GM21737 (cell line): ENCODE measurements at regions not wholly inside any gene's neighbourhood (a gene's known extent, or its start where the extent isn't known, plus 50 kb on each side); places are given as distances from the start of the nearest gene placed in this dataset.

Experiments
- ATAC-seq: cut with Tn5 transposase; IDR thresholded peaks from one replicate; pipeline ENCODE4 v1.9.1; 2021; ENCODE audit warnings: mild to moderate bottlenecking, moderate library complexity; ENCODE audit not compliant: unreplicated experiment

DNA sequence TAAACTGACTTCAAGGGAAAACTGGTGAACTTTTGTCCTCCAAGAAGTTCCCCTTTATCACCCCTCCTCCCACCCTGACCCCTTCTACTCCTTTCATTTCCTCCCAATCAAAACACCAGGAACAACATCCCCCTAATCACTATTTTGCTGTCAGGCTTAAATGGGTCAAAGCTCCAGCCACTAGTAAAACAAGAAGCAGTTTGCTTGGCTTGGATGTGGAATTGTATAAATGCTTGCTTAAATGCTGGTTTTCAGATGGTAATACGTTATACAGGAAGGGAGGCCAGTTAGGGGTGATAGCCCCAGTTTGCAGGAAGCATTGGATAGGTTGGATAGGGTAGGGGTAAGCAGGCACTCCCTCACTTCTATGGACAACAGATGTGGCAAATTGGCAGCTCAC, 473.6 kb downstream of the AGTPBP1 start:
- no peak for ATAC-seq

DNA sequence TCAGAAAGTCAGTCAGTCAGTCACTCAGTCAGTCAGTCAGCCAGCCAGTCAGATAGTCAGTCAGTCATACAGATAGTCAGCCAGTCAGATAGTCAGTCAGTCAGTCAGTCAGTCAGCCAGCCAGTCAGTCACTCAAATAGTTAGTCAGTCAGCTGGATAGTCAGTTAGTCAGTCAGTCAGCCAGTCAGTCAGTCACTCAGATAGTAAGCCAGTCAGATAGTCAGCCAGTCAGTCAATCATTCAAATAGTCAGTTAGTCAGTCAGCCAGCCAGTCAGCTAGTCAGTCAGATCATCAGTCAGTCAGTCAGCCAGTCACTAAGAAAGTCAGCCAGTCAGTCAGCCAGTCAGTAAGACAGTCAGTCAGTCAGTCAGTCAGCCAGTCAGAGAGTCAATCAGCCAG, 477.1 kb downstream of the AGTPBP1 start:
- ATAC-seq: no peak

DNA sequence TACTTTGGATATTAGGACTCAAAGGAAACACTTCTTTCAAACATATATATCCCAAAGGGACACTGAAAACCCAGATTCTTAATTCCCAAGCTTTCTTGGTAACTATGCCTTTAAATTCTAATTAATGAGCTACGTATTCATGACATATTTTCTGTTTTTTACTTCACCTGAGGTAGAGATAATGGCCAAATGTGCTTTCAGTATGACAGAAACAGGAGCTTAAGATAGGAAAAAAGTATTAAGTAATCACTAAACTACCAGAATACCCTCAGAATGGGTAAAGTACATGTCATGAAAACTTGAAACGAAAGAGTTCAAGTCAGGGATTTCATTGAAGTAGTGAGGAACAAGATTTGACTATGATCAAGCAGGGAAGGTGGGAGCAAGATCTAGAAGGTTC, 478.5 kb downstream of the AGTPBP1 start:
- no peak for ATAC-seq

DNA sequence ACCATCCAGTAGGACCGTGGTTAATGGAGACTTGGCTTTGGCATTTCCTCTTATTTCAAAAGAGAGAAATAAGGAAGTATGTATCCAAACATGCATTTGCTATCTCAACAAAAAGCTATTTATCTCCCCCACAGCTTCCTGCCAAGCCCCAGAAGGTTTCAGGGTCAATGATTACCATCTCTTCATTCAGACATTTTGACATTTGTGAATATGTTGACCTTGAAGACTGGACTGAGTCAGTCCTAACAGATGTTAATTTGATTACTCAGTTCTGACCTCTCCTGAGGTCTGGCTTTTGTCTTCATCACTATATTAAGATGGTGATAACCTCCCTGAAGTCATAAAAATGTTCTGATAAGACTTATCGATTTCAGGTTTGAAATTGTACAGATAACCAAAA, 479.4 kb downstream of the AGTPBP1 start:
- ATAC-seq: no peak

DNA sequence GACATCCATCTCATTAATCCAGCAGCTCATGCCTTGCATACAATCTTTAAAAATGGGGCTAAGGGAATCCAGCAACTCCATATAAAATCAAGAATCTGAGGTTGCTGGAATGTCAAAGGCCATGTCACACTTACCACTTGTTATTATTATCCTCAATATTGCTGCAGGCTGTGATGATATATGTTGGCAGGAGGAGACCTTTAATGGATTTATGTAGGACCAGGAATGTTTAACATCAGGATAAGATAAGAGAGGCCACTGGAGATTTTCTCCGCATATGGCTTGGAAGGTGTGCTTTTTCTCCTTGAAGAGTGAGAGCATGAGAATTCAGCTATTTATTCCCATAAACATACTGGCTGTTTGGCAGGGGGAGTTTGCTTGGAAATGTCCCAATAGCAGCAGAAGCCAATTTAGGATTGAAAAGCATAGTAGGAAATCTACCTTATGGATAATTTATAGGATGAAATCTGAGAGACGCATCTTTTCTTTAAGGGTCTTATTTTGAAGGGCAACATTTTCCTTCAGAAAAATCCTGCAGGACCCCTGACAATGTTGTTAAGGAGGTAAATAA, 481.4 kb downstream of the AGTPBP1 start:
- no peak for ATAC-seq

DNA sequence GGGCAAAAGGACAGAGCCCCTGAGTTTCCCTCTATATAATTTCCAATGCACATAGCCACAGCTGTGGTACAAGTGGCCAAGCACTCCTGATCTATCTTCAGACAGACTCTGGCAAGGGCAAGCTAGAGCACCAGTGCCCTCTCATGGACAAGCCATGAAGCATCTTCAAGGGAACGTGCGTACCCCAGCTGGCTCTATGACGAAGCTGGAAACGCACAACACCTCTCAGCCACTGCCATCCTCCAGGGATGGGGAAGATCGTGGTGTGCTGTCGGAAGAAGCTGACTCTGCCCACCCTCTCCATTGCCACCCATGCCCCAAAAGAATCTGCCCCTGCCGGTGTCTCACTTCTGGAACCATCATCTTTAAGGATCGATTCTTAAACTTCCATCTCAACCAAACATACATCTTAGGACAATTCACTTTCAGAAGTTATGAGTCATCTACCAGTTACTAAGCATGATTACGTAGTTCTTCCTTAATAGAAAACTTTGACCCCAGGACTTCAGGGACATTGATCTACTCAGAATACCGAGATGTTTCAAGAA, 482.9 kb downstream of the AGTPBP1 start:
- peak; percentile 68 for ATAC-seq

DNA sequence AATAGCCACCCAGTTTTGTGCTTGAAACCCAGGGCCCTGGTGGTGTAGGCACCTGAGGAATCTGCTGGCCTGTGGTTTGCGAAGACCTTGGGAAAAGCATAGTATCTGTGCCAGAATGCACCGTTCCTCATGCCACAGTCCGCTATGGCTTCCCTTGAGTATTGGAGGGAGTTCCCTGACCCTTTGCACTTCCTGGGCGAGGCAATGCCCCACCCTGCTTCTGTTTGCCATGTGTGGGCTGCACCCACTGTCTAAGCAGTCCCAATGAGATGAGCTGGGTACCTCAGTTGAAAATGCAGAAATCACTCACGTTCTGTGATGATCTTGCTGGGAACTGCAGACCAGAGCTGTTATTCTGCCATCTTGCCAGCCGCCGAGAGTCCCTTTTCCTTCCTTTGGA, 483.5 kb downstream of the AGTPBP1 start:
- ATAC-seq: no peak

DNA sequence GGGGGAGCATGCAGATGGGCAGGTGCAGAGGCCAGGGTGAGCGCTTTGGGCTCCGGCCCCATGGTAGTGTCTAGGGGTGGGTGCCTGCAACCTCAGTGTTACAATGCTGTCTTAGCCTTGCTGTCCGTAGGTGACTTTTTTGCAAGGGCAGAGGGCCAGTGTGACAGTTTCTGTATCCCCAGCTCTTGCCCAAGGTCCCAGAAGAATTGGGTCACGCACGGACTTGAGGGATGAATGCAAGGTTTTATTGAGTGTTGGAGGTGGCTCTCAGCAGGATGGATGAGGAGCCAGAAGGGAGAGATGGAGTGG, 492.5 kb downstream of the AGTPBP1 start:
- no peak for ATAC-seq

DNA sequence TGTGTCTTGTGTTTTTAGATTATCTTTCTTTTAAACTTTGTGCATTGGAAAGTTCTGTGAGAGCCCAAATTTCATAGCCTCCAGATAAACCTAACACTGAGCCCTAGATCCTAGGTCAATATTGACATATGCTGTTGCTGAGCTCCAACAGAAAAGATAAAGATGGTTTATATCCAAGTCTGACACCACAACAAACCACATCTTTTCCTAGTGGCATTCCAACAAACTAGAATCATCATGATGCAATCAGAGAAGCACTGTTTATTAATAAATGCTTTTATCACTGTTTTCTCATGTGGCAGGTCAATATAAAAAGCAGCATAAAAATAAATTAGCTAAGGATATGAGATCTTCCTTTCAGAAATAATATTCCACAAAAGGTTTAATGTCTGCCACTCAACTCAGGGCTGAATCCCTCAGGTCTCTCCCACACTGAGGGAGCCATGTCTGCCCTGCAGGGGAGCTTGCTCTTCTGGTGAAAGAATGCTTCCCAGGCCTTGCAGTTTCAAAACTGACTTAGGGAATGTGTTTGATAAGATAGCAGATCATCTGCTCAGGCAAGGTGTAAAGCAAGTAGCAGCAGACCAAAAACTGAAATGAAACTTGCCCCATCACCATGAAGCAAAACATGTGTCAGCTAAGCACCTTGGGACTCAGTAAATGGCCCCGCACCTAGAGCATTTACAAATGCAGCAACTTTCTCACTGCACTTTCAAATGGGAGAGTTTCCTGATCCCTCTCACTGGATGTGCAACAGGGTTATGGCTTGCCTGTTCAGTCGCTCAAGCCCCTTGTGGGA, 493.0 kb downstream of the AGTPBP1 start:
- ATAC-seq: no peak

DNA sequence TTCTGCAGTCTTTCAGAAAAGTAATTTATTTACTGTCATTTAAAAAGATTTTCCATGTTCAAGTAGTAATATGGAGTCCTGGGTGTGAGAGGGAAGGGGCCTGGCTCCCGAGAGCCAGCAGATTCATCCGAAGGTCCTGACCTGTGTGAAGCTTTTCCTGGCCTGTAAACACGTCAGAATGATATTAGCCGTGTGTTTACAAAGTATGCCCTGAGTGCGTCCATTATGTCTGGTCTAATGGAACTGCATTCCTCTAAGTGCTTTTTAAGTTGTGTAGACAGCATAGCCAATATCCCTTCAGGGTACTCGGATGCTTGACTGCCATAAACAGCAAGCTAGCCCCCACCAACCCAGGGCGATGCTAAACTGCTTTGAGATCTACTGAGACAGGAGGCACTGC, 495.2 kb downstream of the AGTPBP1 start:
- no peak for ATAC-seq

DNA sequence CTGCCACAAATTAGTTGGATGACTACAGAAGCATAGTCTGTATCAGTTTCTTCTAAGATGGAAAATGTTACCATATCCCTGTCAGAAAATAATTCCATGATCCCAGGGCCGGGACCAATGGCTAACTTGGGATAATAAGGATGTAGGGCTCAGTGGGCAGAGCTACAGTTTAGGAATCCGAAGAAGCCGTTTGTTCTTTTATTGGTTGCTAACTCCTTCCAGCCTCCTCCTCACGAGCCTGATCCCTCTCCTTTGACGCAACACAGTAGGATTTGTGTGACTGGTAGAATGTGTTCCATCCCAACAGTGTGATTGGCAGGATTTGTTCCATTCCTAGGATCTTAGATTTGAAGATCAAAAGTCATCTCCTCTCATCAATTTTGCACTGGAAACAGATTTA, 496.9 kb downstream of the AGTPBP1 start:
- no peak for ATAC-seq

DNA sequence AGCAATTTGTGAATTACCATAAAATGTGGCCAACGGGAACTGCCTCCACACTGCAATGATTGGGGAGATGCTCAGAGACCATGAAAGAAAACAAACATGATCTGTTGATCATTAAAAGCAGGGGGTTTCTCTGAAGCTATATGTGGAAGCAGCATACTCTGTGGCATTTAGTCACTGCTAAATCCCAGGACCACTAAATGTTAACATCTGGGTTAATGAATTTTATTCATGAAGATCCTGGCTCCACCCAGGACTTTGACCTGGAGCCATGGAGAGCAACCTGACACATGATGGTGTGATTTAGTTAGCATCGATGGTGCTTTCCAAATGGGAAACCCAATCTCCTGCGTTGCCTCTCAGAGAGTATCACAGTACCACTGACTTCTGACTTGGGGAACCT, 497.8 kb downstream of the AGTPBP1 start:
- ATAC-seq: no peak

DNA sequence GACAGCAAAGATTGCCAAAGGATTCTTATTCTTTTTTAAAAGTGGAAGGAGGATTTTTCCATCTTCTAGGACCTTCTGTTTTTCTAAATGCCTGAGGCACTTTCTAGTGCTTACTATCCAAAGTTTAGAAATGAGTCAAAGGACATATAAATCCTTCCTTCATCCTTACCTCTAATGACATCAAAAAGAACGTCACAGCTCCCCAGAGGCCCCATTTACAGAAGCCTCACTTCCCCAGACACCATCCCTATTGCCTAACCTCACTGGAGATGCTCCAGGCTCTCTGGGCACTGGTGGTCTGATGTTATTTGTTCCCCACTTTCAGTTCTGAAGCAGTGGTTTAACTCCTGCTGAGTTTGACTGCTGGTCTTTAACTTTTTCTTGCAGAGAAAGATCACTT, 504.3 kb downstream of the AGTPBP1 start:
- ATAC-seq: no peak

DNA sequence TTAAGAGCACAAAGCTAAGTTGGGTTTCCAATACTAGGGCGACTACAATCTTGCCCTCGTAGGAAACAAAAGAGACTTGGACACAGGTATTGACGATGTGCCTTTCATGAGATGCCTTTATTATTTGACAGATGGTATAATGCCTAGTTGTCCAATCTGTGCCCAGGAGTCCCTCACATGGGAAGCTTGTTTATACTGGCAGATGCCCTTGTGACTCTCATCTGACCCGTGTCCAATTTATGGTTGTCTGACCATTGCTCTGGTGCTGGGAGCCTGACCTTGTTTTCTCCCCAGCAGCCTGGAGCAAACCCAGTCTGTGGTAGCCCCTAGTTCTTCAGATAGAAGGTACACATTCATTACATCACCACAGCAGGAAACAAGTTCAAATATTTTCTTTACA, 511.7 kb downstream of the AGTPBP1 start:
- no peak for ATAC-seq

DNA sequence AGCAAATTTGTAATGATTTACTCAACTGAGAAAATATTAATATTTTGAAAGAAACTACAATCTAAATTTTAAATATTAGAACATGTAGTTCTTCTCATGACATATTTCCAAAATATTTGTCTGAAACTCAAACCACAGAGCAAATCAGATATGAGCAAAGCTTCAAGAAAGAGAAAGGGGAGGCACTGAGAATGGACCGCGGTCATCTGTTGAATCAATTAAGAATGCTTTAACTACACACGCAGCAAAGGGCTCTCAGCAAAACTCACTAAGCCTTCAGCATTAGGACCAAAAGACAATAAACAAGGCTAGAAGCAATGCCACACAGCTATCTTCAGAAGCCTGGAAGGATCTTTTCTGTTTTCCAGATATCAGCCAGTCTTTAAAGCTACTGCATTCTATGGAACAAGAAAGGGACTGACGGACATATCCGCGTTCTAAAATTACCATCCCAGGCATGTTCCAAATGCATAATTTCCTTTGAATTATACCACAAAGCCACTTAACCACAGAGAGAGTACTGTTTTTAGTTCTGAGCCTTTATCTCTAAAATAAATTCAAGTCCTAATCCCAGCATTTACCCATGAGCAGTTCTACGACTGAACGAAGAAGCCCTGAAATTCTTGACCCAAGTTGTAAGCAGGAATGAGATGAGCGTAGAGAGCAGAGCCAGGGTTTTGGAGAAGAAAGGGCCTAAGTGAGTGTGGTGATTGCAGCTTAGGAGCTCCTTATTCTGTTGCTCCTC, 513.5 kb downstream of the AGTPBP1 start:
- no peak for ATAC-seq

DNA sequence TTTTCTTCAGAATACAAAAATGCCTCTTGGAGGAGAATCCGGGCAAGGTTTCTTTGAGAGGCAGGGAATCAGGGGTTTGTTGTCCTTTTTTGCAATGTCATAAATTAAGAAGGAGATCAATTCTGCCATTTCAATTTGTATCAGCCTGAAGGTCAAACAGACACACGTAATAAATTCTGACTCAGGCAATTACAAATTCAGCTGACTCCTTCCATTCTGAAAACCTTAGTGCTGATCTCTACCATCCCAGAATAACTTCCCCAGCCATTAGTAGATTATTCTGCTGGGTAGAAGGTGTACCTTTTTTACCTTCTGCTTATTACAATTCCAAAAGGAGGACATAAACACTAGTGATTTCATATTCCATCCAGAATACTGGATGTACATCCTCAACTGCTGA, 516.6 kb downstream of the AGTPBP1 start:
- ATAC-seq: no peak

DNA sequence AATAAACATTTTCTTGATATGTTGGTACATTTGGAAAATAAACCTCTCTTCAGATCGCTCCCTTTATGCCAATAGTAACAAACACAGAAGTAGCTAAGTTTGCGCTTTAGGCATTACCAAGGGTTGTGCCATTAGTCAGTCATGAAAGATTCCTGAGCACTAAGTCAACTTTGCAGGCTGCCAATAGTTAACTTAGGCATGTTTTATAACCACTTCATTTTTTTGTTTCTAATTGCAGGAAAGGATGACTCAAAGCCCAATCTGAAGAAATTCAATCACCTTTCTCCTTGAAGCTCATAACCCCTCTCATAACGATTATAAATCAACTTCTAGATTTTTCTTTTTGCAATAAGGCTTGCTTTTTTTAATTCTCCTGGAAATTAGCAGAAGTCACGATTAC, 517.0 kb downstream of the AGTPBP1 start:
- no peak for ATAC-seq

DNA sequence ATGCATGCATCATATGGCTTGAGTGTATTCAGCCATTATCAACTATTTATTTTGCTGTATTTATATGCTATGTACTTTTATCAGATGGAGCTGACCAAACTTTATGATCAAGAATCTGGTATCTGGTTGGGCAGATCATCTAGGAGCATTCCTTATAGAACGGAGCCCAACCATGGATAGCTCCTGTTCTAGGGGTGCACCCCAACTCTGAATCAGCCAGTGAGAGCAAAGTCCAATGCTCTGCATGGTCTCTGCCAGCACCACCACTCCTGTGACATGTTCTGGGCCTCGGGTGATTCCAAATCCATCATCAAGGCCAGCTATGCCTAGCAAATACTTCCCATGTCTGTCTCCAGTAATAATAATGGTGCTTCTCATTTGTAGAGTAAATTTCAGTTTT, 517.5 kb downstream of the AGTPBP1 start:
- ATAC-seq: no peak

DNA sequence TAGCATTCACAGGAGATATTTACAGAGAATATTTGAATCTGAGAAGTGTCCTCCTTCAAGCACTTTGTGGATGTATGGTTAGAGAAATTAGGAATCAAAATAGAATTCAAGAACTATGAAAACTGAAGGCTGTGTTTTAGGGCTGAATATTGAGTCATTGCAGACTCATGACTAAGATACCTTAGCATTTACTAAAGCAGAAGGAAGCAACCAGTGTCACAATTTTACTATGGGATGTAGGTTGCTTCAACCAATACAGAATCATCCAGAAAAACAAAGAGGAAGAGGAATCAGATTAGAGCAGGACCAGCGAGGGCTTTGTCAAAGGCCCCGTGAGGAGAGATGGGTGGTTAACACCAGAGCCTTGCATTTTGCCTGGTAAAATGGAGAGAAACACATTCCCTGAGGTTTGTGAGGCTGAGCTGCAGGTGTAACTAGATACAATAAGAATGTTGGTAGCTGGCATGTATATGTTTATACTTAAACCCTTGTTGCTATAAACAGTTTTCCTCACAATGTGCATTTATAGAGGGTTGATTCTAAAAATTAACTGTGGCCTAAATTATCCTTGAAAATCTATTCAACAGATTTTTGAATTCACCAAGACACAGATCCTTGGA, 518.1 kb downstream of the AGTPBP1 start:
- ATAC-seq: no peak

DNA sequence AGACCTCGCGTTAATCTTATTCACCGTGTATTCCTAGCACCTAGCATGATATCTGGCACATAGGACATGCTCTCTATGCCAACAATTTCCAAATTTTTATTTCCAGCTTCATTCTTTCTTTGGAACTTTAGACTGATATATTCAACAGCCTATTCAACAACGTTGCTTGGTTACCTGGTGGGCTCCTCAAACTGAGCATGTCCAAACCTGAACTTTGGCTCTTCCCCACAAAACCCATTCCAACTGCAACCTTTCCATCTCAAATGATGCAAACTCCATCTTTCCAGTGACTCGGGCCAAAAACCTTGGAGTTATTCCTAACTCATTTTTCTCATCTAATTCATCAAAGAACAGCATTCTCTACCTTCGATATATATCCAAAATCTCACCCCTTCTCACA, 525.2 kb downstream of the AGTPBP1 start:
- no peak for ATAC-seq

DNA sequence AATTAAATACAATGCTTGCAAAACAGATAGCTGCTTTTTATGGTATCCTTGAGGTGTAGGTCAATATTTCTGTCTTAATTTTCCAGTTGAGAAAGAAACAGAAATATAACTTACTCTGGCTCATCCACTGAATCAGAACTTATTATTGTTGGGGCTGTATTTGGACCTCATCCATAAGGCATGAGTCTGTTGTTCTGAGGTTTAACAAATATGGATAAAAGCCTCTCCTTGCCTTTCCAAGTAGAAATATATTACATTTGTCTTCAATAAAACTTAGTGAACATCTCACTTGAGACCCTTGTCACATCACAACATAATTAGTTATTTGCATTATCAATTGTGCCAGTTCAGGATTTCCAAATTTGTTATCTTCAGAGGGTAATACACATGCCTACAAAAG, 525.8 kb downstream of the AGTPBP1 start:
- no peak for ATAC-seq

DNA sequence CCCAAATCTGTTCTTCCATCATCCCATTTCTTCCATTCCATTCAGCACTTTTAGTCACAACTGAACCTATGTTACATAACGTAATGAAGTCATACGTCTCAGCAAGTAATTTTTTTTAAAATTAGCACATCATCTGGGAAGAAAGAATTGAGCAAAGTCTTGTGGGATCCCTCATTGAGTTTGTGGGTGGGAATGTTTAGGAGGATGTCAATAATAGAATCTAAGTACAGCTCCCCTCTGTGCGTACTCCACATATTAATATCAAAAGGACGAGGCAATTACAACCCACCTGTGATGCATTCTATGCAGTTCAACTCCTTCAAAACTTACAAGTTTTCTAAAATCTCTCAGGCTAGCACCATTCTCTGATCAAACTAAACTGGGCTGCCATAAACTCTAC, 526.3 kb downstream of the AGTPBP1 start:
- no peak for ATAC-seq
